Motor neuron (in vitro differentiated cells): ENCODE measurements at regions not wholly inside any gene's neighbourhood (a gene's known extent, or its start where the extent isn't known, plus 50 kb on each side); places are given as distances from the start of the nearest gene placed in this dataset.

Experiments used
- ATAC-seq, 8 experiments: fragments of 200-7000 bp; cut with Tn5 transposase; replicated peaks in 6 of 8; 2 replicates each; pipeline ENCODE4 v1.8.0; 2021; ENCODE audit warnings: mild to moderate bottlenecking in 8 of 8, moderate library complexity in 8 of 8
- H3K27ac ChIP-seq, 2 donors: fragments of 250-450 bp; sonication (Bioruptor Pico); 2 replicates each; pipeline ENCODE4 v1.9.0; 2021; ENCODE audit warnings: antibody characterized with exemption in 2 of 2, mild to moderate bottlenecking in 2 of 2, moderate library complexity in 1 of 2
- H3K4me1 ChIP-seq, 2 donors: fragments of 250-450 bp; sonication (Bioruptor Pico); replicated peaks in 1 of 2; 2 replicates each; pipeline ENCODE4 v1.6.1; 2021; ENCODE audit warnings: antibody characterized with exemption in 2 of 2, mild to moderate bottlenecking in 2 of 2, moderate library complexity in 1 of 2
- H3K4me3 ChIP-seq, 5 donors: fragments of 250-450 bp; sonication (Bioruptor Pico); 2 replicates each; pipeline ENCODE4 v1.9.0; 2021; ENCODE audit warnings: antibody characterized with exemption in 5 of 5, mild to moderate bottlenecking in 5 of 5, moderate library complexity in 4 of 5
- WGBS, 10 experiments: fragments of 450-650 bp; shearing (Covaris generic); methylation state at CpG; one replicate each; pipeline ENCODE4 v1.0.0; 2022; 5-methylcytosine and 5-hydroxymethylcytosine counted together
- in situ Hi-C, 9 experiments: fragments of 400-800 bp; cut with MboI; loops; one replicate each; pipeline ENCODE4 v1.15.0; 2021; ENCODE audit warnings: low sequenced_read_pairs in 9 of 9, low pct_unique_long_range_greater_than_20kb in 2 of 9; ENCODE audit not compliant: unreplicated experiment in 9 of 9

DNA sequence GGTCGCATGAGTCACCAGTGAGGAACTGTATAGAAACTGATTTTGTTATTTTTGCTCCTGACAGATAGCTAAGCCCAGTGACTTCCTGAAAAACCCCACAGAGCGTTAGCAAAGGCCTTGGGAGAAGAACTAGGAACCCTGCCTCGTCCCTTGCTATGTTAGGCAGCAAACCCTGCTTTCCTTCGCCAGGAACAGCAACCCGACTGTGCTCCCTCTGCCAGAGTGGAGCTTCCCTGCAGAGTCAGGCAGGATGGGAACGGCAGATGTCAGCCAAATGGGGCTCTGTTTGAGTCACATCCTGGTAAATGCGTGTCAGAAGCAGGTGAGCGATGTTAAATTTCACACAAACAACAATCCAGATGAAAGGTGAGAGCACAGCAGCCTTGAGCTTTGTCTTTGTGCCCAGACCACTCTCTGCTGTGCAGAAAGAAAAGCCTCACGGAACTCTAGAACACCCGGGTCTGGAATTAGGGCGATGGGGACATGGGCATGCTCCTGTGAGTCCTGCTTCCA, 186.6 kb downstream of the ADAMTS15 start:
- in situ Hi-C loops, result no loop called here
- no peak overlapping the region for H3K4me3 ChIP-seq
- WGBS, 10 experiments, result 0 to 100% (median 67%) methylated on average over 1 to 8 of the region's 11 CpGs
- no peak for ATAC-seq
- peaks cover 0 to 8% of the 10 kb centered on the region in 2 donors for H3K4me1 ChIP-seq
- no peak overlapping the region for H3K27ac ChIP-seq

DNA sequence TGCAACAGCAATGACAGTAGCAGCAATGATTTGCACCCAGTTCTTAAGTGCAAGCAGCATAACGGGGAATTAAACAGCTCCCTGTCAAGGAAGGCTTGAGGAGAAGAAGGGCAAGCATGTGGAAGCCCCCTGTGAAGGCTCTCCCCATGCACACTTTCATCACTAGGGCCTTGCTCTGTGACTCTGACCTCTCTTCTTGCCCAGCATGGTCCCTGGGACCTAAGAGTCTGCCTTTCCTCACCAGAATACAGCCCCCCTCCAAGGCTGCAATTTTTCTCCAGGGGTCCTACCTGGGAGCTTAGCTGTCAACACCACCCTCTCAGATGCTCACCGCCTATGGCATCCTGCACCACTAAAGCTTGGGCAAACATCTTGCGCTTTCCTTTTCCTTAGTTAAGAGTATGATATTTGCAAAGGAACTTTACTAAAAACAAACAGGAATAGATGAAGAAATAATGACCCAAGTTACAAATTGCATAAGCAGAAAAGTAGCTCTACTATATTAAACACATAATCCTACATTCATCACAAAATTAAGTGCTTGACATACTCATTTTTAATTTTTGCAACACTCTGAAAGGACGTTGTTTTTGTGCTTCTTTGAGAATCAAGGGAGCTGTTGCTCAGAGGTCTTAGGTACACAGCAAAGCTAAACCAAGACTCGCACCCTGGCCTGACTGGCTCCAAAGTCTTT, 187.6 kb downstream of the ADAMTS15 start:
- 72 to 100% (median 88%) methylated on average over 1 to 5 of the region's 5 CpGs; no CpG with 5 or more reads in 2 of the 10 experiments for WGBS, 10 experiments
- H3K4me3 ChIP-seq, result no peak overlapping the region
- in situ Hi-C loops, result no loop called here
- no peak for ATAC-seq
- peaks cover 0 to 8% of the 10 kb centered on the region in 2 donors for H3K4me1 ChIP-seq
- H3K27ac ChIP-seq, result no peak overlapping the region

DNA sequence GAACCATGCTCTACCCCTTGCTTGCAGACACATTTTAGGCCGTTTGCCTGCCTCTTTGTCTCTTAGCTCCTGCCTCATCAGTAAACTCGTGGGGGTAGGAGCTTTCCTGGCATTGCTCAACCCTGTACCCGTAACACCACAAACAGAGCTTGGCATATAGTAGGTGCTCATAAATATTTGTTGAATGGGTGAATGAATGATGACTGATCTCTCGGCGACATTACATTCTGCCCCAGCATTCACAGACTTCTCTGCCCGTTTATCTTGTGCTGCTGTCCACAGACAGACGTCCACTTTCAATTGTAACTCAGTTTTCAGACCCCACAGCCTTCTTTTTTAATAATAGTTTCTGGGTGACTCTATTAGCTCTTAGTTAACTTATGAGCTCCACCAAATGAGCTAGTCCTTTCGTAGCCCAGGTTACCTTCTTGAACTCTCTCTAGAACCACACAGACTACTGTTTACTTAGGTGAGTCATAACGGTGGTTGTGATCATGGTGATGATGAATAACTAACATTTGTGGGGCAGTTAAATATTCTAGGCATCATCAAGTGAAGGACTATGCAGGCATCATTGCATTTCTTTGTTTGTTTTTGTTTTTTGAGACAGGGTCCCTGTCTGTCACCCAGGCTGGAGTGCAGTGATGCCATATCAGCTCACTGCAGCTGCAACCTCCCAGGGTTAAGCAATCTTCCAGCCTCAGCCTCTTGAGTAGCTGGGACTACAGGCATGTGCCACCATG, 188.4 kb downstream of the ADAMTS15 start:
- ATAC-seq, result peak in 7 of 8 experiments; percentile 26 to 84 (median 33)
- no peak overlapping the region for H3K27ac ChIP-seq
- in situ Hi-C loops, result no loop called here
- no peak overlapping the region for H3K4me3 ChIP-seq
- peaks cover 0 to 8% of the 10 kb centered on the region in 2 donors for H3K4me1 ChIP-seq
- WGBS, 10 experiments, result 44 to 83% (median 73%) methylated on average over 1 to 8 of the region's 9 CpGs; no CpG with 5 or more reads in 2 of the 10 experiments

DNA sequence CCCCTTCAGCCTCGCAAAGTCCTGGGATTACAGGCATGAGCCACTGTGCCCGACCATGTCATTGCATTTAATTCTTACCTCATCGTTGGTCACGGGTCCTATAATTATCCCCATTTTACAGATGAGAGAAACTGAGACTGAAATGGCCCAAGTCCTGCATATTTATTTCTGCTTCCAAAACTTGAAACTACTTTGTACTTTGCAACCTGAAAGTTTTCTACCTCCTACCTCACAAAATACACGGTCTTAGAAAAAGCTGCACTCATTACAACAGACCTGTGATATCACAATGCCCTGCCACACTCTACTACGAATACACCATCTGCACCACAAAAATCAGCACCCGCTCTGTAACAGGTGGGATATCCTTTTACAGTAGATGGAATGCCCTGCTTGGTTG, 189.1 kb downstream of the ADAMTS15 start:
- WGBS, 10 experiments, result 93 to 100% (median 97%) methylated on average over 1 to 7 of the region's 7 CpGs; no CpG with 5 or more reads in 4 of the 10 experiments
- in situ Hi-C loops, result no loop called here
- no peak overlapping the region for H3K27ac ChIP-seq
- peaks cover 0 to 8% of the 10 kb centered on the region in 2 donors for H3K4me1 ChIP-seq
- ATAC-seq, result no peak
- H3K4me3 ChIP-seq, result no peak overlapping the region

DNA sequence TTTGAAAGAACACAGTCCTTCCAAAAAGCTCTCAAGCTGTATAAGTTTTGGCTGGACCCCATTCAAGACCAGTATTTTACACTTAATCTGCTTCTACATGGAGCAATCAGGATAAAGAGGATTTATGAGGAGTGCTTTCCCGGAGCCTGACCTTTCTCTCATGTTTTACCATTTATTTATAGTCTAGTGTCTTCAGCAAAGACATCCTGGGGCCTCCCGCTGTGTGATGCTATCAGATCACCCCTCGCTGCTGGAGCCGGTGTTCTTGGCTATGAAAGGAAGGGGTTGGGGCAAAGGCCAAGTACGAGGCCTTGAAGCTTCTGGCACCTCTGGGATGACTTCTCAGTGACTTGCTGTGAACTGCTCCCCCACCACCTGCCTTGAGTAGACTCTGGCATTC, 189.6 kb downstream of the ADAMTS15 start:
- in situ Hi-C loops, result no loop called here
- ATAC-seq, result no peak
- WGBS, 10 experiments, result 40 to 100% (median 60%) methylated on average over 1 to 5 of the region's 5 CpGs; no CpG with 5 or more reads in 4 of the 10 experiments
- no peak overlapping the region for H3K4me3 ChIP-seq
- H3K4me1 ChIP-seq, result peaks cover 0 to 8% of the 10 kb centered on the region in 2 donors
- no peak overlapping the region for H3K27ac ChIP-seq

DNA sequence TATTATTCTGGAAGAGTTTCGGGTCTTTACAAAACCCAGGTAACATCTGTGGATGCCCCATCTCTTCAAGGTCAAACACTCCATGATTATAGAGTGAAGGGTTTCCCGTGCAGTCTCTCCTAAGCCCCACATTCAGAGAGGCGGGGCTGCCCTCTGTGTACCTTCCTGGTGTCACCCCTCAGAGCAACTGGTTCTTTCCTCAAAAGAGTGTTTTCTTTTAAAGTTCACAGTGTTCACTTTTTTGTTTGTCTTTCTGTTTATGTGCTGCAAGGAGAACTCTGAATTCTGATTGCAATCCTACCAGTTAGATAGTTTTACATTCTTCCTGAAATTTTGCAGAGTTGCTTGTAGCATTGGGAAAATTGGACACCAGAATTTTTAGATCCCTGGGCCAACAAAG, 190.2 kb downstream of the ADAMTS15 start:
- Histone ChIP-seq H3K27ac (no peak overlapping the region), H3K4me1 (peaks cover 0 to 8% of the 10 kb centered on the region in 2 donors), H3K4me3 (no peak overlapping the region)
- WGBS, 10 experiments, result 67 to 100% (median 80%) methylated on average over 1 to 3 of the region's 3 CpGs; no CpG with 5 or more reads in 3 of the 10 experiments
- in situ Hi-C loops, result no loop called here
- ATAC-seq, result no peak

DNA sequence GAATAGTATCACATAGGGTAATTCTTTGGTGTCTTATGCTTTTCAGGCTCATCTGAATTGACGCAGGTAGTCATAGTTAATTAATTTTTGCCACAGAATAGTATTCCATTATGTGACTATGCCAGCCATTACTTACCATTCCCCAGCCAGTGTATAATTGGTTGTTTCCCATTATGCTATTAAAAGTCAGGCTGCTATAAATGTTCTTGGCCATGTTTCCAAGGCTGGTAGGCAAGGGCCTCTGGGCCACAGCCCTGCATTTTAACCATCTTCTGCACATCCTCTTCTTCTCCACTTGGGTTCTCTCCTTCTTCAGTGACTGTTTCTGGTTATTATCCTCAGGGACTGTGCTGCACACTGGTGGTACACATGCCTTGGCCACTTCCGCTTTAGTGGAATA, 190.9 kb downstream of the ADAMTS15 start:
- no peak for ATAC-seq
- in situ Hi-C loops, result no loop called here
- Histone ChIP-seq H3K27ac (no peak overlapping the region), H3K4me1 (peaks cover 0 to 12% of the 10 kb centered on the region in 2 donors), H3K4me3 (no peak overlapping the region)
- 80 to 100% (median 100%) methylated on average over 1 to 2 of the region's 2 CpGs; no CpG with 5 or more reads in 1 of the 10 experiments for WGBS, 10 experiments

DNA sequence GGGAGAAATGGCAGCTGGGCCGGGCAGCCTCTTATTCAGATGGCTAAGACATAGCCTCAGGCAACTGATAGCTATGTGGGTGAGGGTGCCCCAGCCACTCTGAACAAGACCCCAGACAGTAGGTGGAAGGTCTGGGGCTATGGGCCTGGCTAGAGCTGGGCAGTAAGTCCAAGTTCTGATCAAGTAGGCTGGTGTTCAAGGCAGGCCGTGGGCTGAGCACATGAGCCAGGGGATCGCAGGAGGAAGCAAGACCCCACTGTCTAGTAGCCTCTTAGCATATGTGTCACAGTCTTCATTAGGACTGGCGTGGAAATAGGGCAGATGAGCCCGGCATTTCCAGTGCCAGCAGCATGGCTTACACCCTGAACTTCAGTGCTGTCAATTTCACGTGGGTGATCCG, 192.1 kb downstream of the ADAMTS15 start:
- H3K4me3 ChIP-seq, result no peak overlapping the region
- no peak for ATAC-seq
- no peak overlapping the region for H3K27ac ChIP-seq
- in situ Hi-C loops, result no loop called here
- 82 to 100% (median 90%) methylated on average over 1 to 7 of the region's 7 CpGs; no CpG with 5 or more reads in 3 of the 10 experiments for WGBS, 10 experiments
- peaks cover 0 to 15% of the 10 kb centered on the region in 2 donors for H3K4me1 ChIP-seq

DNA sequence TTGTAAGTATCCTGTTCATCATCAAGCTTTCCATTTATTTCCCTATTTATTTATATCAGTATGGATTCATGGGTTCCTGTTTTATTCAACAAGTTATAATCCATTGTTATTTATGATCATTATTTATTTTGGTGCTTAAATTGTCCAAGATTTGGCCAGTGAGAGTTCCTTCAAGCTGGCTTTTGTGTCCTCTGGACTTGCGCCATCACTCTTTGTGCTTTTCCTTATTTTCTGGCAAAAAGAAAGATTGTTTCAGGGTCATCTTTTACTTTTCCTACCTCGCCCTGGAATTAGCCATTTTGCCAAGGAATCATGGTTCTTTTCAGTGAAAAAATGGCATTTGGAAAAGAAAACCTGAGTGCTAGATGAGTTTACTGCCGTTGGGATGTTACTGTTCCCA, 193.4 kb downstream of the ADAMTS15 start:
- H3K4me1 ChIP-seq, result peaks cover 0 to 15% of the 10 kb centered on the region in 2 donors
- H3K27ac ChIP-seq, result no peak overlapping the region
- in situ Hi-C loops, result no loop called here
- WGBS, 10 experiments, result 38 to 100% (median 83%) methylated on average over 1 to 3 of the region's 3 CpGs; no CpG with 5 or more reads in 1 of the 10 experiments
- ATAC-seq, result no peak
- no peak overlapping the region for H3K4me3 ChIP-seq

DNA sequence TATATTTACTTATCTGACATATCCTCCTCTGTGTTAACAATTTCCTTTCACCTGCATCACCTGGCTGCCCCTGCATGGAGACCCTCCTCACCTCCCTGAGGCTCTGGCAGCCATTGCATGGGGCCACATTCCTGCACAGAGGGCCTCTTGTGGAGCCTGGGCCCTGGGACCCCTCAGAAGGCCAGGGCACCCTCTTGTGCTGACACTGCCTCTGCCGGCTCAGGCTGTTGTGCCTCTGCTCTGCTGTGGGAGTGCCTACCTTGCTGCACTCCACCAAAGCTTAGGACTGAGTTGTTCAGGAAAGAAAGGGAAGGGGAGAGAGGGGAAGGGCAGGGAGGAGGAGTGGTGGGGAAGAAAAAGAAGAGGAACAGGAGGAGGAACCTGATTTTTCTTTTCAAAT, 194.5 kb downstream of the ADAMTS15 start:
- WGBS, 10 experiments, result 20 to 100% (median 80%) methylated on average over 1 of the region's 1 CpG; no CpG with 5 or more reads in 5 of the 10 experiments
- H3K27ac ChIP-seq, result no peak overlapping the region
- in situ Hi-C loops, result no loop called here
- no peak overlapping the region for H3K4me3 ChIP-seq
- H3K4me1 ChIP-seq, result peaks cover 0 to 8% of the 10 kb centered on the region in 2 donors
- no peak for ATAC-seq

DNA sequence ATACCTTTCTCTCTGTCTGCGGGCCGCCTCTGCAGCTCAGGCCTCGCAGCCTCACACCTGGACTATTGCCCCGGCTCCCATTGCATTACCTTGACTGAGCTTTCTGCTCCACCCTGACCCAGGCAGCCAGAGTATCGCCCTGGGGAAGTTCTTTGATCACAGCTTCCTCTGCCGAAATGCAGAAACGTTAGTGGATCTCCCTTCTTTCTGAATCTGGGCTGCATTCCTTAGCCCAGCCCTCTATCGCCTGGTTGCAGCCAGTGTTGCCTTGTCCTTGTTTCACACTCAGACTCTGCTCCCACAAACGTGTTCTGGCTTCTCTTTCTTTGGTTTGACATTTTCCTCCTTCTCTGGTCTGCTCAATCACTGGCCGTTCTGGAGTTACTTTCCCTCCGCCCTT, 195.7 kb downstream of the ADAMTS15 start:
- Histone ChIP-seq H3K27ac (no peak overlapping the region), H3K4me3 (no peak overlapping the region), H3K4me1 (peaks cover 0 to 7% of the 10 kb centered on the region in 2 donors)
- 18 to 100% (median 56%) methylated on average over 2 to 8 of the region's 11 CpGs for WGBS, 10 experiments
- ATAC-seq, result peak in 6 of 8 experiments; percentile 22 to 85 (median 58)
- in situ Hi-C loops, result no loop called here

DNA sequence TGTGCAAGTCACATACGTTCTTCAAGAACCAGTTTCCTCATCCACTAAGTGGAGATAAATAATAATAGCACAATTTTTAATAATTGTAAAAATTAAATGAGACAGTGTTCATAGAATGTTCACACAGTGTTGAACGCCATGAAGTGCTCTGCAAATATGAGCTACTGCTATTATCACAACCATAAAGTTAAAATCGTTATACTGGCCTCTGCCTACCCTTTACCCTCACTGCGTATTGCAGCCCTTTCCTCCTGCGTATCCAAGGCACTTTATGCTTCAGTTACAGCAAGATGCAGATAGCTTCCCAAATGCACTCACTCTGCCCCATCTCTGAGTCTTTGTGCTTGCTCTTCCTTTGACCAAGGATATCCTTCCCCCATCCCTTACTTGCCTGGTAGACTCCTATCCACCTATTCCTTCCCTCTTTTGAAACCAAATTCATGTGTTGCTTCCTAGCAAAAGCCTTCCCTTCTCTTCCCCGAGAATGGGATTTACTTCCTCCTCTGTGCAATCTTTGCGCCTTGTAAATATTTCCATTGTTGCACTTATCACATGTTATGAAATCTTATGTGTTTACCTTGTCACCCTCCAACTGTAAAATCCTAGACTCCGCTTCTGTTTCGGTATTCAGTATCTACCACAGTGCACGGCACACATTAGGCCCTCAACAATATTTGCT, 196.9 kb downstream of the ADAMTS15 start:
- H3K27ac ChIP-seq, result no peak overlapping the region
- peaks cover 0 to 7% of the 10 kb centered on the region in 2 donors for H3K4me1 ChIP-seq
- no peak for ATAC-seq
- in situ Hi-C loops, result no loop called here
- no peak overlapping the region for H3K4me3 ChIP-seq
- 86 to 100% (median 92%) methylated on average over 2 to 10 of the region's 10 CpGs for WGBS, 10 experiments

DNA sequence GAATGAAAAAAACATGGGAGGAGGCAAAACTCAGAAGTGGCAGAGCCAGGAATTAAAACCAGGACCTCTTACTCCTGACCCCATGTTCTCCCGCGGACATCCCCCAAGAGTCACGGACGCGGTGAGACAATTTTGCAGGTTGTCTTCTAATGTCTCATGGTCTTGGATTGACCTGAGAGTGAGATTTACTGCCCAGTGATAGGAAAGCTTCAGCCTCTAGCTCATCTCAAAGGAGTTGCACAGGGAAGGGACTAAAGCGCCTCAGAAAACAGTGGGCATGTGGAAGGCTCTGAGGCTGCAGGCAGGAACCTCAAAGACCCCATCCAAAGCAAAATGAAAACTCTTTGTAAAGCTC, 197.4 kb downstream of the ADAMTS15 start:
- Histone ChIP-seq H3K27ac (no peak overlapping the region), H3K4me3 (no peak overlapping the region), H3K4me1 (peaks cover 0 to 7% of the 10 kb centered on the region in 2 donors)
- 75 to 100% (median 96%) methylated on average over 1 to 6 of the region's 6 CpGs; no CpG with 5 or more reads in 2 of the 10 experiments for whole genome bisulfite sequencing, 10 experiments
- in situ Hi-C loops, result no loop called here
- no peak for ATAC-seq
